Activated B cell treated with CpG ODN at 0.5 μM for 24 hours (primary cell): ENCODE measurements at regions not wholly inside any gene's neighbourhood (a gene's known extent, or its start where the extent isn't known, plus 50 kb on each side); places are given as distances from the start of the nearest gene placed in this dataset.

Experiments used
- ATAC-seq: fragments of 200-7000 bp; cut with Tn5 transposase; one replicate; pipeline ENCODE4 v1.10.0; 2021; ENCODE audit warnings: low read depth, mild to moderate bottlenecking, moderate library complexity
- CTCF ChIA-PET: fragments of 350-600 bp; sonication (Branson Sonifier 250); formaldehyde crosslinking; loops from one replicate; lab custom pipeline; 2021; ENCODE audit warnings: antibody characterized with exemption; lab: Charles Lee
- POLR2A ChIA-PET: fragments of 350-600 bp; sonication (Branson Sonifier 250); formaldehyde crosslinking; loops from one replicate; lab custom pipeline; 2021; ENCODE audit warnings: antibody characterized with exemption; lab: Charles Lee
- DNase-seq: peaks from one replicate; pipeline ENCODE4 v3.0.0; 2022
- H3K27ac Mint-ChIP-seq: one replicate; pipeline ENCODE4 v1.8.0; 2020; ENCODE audit warnings: mixed read lengths
- H3K27me3 Mint-ChIP-seq: one replicate; pipeline ENCODE4 v1.8.0; 2021; ENCODE audit warnings: mixed read lengths
- H3K36me3 Mint-ChIP-seq: one replicate; pipeline ENCODE4 v1.8.0; 2021; ENCODE audit warnings: low read depth, mixed read lengths
- H3K4me1 Mint-ChIP-seq: one replicate; pipeline ENCODE4 v1.8.0; 2021; ENCODE audit warnings: mixed read lengths
- H3K4me3 Mint-ChIP-seq: one replicate; pipeline ENCODE4 v1.8.0; 2020; ENCODE audit warnings: mild to moderate bottlenecking, mixed read lengths
- H3K9me3 Mint-ChIP-seq: one replicate; pipeline ENCODE4 v1.8.0; 2020; ENCODE audit warnings: mixed read lengths
- CTCF ChIP-seq: fragments of 200-600 bp; IDR thresholded peaks from one replicate; pipeline ENCODE4 v1.8.0; 2022; ENCODE audit warnings: antibody characterized with exemption, mild to moderate bottlenecking
- intact Hi-C: fragments of 100-400 bp; cut with micrococcal nuclease; formaldehyde crosslinking; loops from one replicate; pipeline ENCODE4 v1.15.1; 2024

DNA sequence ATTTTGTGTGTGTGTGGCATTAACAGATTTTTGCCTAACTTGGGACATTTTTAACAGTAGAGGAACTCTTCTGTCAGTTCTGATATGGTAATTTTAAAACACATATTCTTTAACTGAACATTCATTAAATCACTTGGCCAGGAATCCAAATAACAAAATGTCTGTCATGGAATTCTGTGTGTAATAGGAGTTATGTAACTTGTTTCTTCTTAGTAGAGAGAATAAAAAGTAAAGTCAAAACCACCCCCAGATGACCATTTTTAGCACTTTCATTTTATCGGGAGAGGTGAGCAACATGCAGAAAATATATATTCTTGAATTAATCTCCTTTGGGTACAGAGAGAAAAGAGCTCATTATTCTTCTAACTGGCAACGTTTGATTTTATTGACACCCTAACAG lies 1740.3 kb downstream of the STIM2 start:
- no peak for TF ChIP-seq CTCF
- Mint-ChIP-seq H3K36me3 (no peaks in the 10 kb centered on the region), H3K4me3 (no peak overlapping the region), H3K4me1 (no peaks in the 10 kb centered on the region), H3K27ac (no peak overlapping the region), H3K27me3 (no peaks in the 10 kb centered on the region), H3K9me3 (peaks cover 10% of the 10 kb centered on the region)
- ChIA-PET CTCF (no interaction called here), POLR2A (no interaction called here)
- intact Hi-C loops, result no loop called here
- no peak for ATAC-seq
- no peak for DNase-seq

DNA sequence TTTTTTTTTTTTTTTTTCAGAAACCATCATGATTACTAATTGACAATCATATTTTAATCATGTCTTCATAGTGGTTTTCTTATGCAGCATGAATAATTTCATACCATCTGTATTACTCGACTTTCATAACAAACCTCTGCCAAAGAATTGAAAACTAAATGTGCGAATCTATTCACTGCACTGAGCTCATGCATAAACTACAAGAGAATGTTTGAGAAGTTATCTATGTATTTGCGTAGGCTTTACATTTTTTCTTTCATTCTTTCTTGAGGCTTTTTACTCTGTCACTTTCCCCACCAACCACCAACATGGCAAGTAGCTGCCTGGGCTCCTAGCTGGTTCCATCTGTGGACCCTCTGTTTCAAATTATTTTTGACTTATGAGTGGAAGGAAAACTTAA lies 1761.0 kb downstream of the STIM2 start:
- ATAC-seq (no peak), DNase-seq (no peak)
- intact Hi-C loops, result no loop called here
- H3K4me1 Mint-ChIP-seq, result no peaks in the 10 kb centered on the region
- H3K4me3 Mint-ChIP-seq, result no peak overlapping the region
- H3K27me3 Mint-ChIP-seq, result no peaks in the 10 kb centered on the region
- TF ChIP-seq CTCF, result no peak
- H3K27ac Mint-ChIP-seq, result no peak overlapping the region
- H3K9me3 Mint-ChIP-seq, result peaks cover 3% of the 10 kb centered on the region
- no peaks in the 10 kb centered on the region for H3K36me3 Mint-ChIP-seq
- ChIA-PET POLR2A (no interaction called here), CTCF (no interaction called here)

GRCh38 chr4:28636971-28637370 lies 1776.3 kb downstream of the STIM2 start:
- no peak for TF ChIP-seq CTCF
- Mint-ChIP-seq H3K36me3 (no peaks in the 10 kb centered on the region), H3K9me3 (peaks cover 3% of the 10 kb centered on the region), H3K27ac (no peak overlapping the region), H3K4me3 (no peak overlapping the region), H3K4me1 (no peaks in the 10 kb centered on the region), H3K27me3 (no peaks in the 10 kb centered on the region)
- ChIA-PET CTCF (no interaction called here), POLR2A (no interaction called here)
- DNase-seq, result no peak
- no peak for ATAC-seq
- intact Hi-C loops, result no loop called here

DNA sequence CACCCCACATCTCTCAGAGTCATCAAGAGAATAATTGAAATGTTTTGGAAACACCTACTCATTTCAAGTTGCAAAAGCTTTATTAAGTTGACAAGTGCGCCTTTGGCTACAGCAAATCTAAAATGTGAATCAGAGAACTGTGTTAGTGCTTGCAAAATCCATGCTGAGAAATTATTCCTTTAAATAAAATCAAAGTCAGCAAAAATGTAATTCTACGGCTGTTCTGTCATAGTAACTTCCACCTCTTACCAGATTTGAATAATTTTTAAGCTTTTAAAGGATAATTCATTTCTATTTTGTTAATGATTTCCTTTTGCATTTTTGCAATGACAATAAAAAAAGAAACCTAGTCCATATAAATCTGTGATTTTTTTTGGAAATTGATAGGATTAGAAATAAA lies 1779.1 kb downstream of the STIM2 start:
- TF ChIP-seq CTCF, result no peak
- intact Hi-C loops, result no loop called here

GRCh38 chr4:28654618-28655017 lies 1794.0 kb downstream of the STIM2 start:
- DNase-seq, result no peak
- ATAC-seq, result no peak
- no peak overlapping the region for H3K27ac Mint-ChIP-seq
- peaks cover 1% of the 10 kb centered on the region for H3K9me3 Mint-ChIP-seq
- CTCF ChIA-PET, result no interaction called here
- no peak for TF ChIP-seq CTCF
- H3K4me3 Mint-ChIP-seq, result no peak overlapping the region
- no peaks in the 10 kb centered on the region for H3K27me3 Mint-ChIP-seq
- no peaks in the 10 kb centered on the region for H3K4me1 Mint-ChIP-seq
- POLR2A ChIA-PET, result no interaction called here
- no peaks in the 10 kb centered on the region for H3K36me3 Mint-ChIP-seq
- intact Hi-C loops, result no loop called here

More for the DNA sequence above, 1779.1 kb downstream of the STIM2 start:
- Mint-ChIP-seq H3K4me1 (no peaks in the 10 kb centered on the region), H3K27me3 (no peaks in the 10 kb centered on the region), H3K27ac (no peak overlapping the region), H3K9me3 (no peaks in the 10 kb centered on the region), H3K4me3 (no peak overlapping the region), H3K36me3 (no peaks in the 10 kb centered on the region)
- POLR2A ChIA-PET, result no interaction called here
- CTCF ChIA-PET, result no interaction called here
- DNase-seq, result no peak
- no peak for ATAC-seq
